ENCODE measurements at regions not wholly inside any gene's neighbourhood (a gene's known extent, or its start where the extent isn't known, plus 50 kb on each side); places are given as distances from the start of the nearest gene placed in this dataset.

DNA sequence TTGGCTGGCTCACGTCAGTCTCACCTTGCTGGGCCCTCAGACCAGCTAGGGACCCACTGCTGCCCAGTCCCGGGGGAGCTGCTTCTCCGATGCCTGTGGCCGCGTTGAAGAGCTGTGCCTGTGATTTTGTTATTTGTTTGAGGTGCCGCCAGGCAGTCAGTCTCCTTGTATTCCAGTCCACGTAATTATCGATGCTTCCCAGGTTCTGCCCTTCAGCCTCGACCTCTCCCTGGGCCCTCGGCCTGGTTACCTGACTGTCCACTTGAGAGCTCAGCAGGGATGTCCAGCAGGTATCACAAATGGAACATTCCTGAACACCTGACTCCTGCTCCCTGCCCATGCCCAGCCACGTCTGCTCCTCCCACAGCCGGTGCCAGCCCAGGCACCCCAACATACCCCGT lies 195.9 kb upstream of the HS6ST1 start:
- TF ChIP-seq, protein P1, sequence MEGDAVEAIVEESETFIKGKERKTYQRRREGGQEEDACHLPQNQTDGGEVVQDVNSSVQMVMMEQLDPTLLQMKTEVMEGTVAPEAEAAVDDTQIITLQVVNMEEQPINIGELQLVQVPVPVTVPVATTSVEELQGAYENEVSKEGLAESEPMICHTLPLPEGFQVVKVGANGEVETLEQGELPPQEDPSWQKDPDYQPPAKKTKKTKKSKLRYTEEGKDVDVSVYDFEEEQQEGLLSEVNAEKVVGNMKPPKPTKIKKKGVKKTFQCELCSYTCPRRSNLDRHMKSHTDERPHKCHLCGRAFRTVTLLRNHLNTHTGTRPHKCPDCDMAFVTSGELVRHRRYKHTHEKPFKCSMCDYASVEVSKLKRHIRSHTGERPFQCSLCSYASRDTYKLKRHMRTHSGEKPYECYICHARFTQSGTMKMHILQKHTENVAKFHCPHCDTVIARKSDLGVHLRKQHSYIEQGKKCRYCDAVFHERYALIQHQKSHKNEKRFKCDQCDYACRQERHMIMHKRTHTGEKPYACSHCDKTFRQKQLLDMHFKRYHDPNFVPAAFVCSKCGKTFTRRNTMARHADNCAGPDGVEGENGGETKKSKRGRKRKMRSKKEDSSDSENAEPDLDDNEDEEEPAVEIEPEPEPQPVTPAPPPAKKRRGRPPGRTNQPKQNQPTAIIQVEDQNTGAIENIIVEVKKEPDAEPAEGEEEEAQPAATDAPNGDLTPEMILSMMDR (IDR thresholded peaks at IDR 0.05): no peak
- TF ChIP-seq, protein P2, sequence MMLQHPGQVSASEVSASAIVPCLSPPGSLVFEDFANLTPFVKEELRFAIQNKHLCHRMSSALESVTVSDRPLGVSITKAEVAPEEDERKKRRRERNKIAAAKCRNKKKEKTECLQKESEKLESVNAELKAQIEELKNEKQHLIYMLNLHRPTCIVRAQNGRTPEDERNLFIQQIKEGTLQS (CRISPR knock-in tag; conservative IDR thresholded peaks at IDR 0.05): no peak
- no peak for TF ChIP-seq FOXJ3 (CRISPR knock-in tag; IDR thresholded peaks at IDR 0.05; ENCODE audit: borderline replicate concordance)
- TF ChIP-seq, protein P3, sequence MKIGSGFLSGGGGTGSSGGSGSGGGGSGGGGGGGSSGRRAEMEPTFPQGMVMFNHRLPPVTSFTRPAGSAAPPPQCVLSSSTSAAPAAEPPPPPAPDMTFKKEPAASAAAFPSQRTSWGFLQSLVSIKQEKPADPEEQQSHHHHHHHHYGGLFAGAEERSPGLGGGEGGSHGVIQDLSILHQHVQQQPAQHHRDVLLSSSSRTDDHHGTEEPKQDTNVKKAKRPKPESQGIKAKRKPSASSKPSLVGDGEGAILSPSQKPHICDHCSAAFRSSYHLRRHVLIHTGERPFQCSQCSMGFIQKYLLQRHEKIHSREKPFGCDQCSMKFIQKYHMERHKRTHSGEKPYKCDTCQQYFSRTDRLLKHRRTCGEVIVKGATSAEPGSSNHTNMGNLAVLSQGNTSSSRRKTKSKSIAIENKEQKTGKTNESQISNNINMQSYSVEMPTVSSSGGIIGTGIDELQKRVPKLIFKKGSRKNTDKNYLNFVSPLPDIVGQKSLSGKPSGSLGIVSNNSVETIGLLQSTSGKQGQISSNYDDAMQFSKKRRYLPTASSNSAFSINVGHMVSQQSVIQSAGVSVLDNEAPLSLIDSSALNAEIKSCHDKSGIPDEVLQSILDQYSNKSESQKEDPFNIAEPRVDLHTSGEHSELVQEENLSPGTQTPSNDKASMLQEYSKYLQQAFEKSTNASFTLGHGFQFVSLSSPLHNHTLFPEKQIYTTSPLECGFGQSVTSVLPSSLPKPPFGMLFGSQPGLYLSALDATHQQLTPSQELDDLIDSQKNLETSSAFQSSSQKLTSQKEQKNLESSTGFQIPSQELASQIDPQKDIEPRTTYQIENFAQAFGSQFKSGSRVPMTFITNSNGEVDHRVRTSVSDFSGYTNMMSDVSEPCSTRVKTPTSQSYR (CRISPR knock-in tag; IDR thresholded peaks at IDR 0.05): no peak
- TF ChIP-seq NFE2L1 (CRISPR knock-in tag; IDR thresholded peaks at IDR 0.05): no peak
